RWPE1 (cell line): ENCODE measurements at regions not wholly inside any gene's neighbourhood (a gene's known extent, or its start where the extent isn't known, plus 50 kb on each side); places are given as distances from the start of the nearest gene placed in this dataset.

Source experiments
- CTCF ChIA-PET: fragments of 350-600 bp; sonication (Branson Sonifier 250); formaldehyde crosslinking; extraction: SDS; loops from one replicate; lab custom pipeline; 2021; lab: Yijun Ruan, JAX
- POLR2A ChIA-PET: fragments of 400-600 bp; formaldehyde crosslinking; extraction: SDS; loops from one replicate; lab custom pipeline; 2020; ENCODE audit warnings: antibody characterized with exemption; ENCODE audit not compliant: low non-redundant PET; lab: Yijun Ruan, JAX
- DNase-seq: peaks from one replicate; pipeline ENCODE4 v3.0.0; 2012; ENCODE audit warnings: low spot score
- H3K27ac ChIP-seq: fragments of 450-650 bp; 2 replicates; pipeline ENCODE4 v1.5.1; 2017
- CTCF ChIP-seq: fragments of 450-650 bp; conservative IDR thresholded peaks from 2 replicates; pipeline ENCODE4 v1.5.1; 2017; ENCODE audit warnings: low read depth, mild to moderate bottlenecking

DNA sequence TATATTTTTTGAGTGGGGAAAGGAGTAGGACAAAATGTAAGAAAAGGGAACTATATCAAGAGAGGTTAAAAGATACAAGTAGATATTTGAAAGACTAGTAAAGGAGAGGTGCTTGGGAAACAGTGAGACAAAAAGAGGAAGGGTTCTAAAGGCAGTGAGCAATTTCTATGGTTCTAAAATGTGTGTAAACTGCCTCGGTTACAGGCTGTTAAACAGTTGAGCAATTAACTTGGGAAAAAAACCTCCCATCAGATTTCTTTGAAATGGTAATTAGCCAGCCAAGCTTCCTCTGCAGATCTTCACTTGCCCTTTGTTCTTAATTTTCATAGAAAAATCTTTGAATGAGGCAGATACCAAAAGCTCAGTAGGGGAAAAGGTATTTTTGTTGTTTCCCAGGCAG lies 238.7 kb upstream of the KCNH7 start:
- CTCF ChIA-PET: no interaction called here
- POLR2A ChIA-PET: no interaction called here
- H3K27ac ChIP-seq: no peak overlapping the region
- DNase-seq: no peak
- TF ChIP-seq CTCF: no peak

- CTCF ChIA-PET: interaction anchor here (0.7 kb wide), 1 partner anchor 95 kb away, joined by 3 read pairs; no protein-coding TSS in a partner anchor
These were observed 227.5 kb upstream of the KCNH7 start for GRCh38 chr2:163066085-163066484.

GRCh38 chr2:163062524-163062923 lies 224.0 kb upstream of the KCNH7 start:
- POLR2A ChIA-PET: no interaction called here

More at GRCh38 chr2:163066085-163066484, 227.5 kb upstream of the KCNH7 start:
- no peak for DNase-seq
- POLR2A ChIA-PET: no interaction called here
- no peak for TF ChIP-seq CTCF
- H3K27ac ChIP-seq: no peak overlapping the region

DNA sequence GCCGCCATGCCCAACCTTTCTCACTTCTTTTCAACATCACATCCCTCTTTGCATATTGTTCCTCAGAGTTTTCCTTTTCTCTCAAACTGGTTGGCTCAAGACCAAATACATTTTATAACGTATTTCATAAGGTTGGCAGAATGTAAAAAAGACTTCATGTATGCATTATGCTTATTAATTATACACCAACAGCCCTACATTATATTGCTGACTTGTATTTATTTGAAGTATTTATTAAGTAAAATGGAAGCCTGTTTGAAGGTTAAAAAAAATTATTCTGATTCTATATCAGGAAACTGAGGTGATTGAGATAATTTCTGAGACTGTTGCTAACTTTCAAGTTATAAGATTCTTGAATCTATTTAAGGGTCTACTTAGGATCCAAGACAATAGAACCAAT lies 208.0 kb upstream of the KCNH7 start:
- no peak for TF ChIP-seq CTCF
- ChIA-PET POLR2A (no interaction called here), CTCF (no interaction called here)
- H3K27ac ChIP-seq: no peak overlapping the region
- no peak for DNase-seq

More at GRCh38 chr2:163062524-163062923, 224.0 kb upstream of the KCNH7 start:
- CTCF ChIA-PET: no interaction called here
- no peak for TF ChIP-seq CTCF
- no peak overlapping the region for H3K27ac ChIP-seq
- DNase-seq: no peak

- no peak for TF ChIP-seq CTCF
- ChIA-PET CTCF (no interaction called here), POLR2A (no interaction called here)
- DNase-seq: no peak
- no peak overlapping the region for H3K27ac ChIP-seq
These were observed 207.3 kb upstream of the KCNH7 start for GRCh38 chr2:163045830-163046229.

GRCh38 chr2:163044114-163044513 lies 205.5 kb upstream of the KCNH7 start:
- POLR2A ChIA-PET: no interaction called here
- CTCF ChIA-PET: no interaction called here
- DNase-seq: no peak
- H3K27ac ChIP-seq: no peak overlapping the region
- TF ChIP-seq CTCF: no peak

DNA sequence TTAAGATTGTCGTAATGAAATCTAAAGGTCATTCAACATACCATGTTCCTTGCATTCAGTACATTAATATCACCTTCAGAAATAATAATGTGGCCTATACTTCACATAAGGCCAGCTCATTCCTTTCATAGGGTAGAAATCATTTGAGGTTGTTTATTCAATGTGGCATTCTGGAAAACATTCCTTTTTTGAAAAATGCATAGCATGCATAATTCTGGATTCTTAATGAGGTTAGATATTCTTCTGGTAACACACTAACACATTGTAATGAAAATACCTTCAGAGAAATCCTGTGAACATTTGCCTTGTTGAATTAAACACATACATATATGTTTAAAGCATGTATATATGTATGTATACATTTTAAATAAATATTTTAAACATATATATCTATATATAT lies 204.6 kb upstream of the KCNH7 start:
- ChIA-PET POLR2A (no interaction called here), CTCF (no interaction called here)
- DNase-seq: no peak
- no peak overlapping the region for H3K27ac ChIP-seq
- no peak for TF ChIP-seq CTCF
